ENCODE measurements at regions not wholly inside any gene's neighbourhood (a gene's known extent, or its start where the extent isn't known, plus 50 kb on each side); places are given as distances from the start of the nearest gene placed in this dataset.

- TF ChIP-seq JUND (IDR thresholded peaks at IDR 0.05; ENCODE audit: borderline replicate concordance, low read depth, low read length) (no peak), JUND (tag; IDR thresholded peaks at IDR 0.05; ENCODE audit: borderline replicate concordance, low read depth, low read length) (no peak)
These were observed 457.6 kb upstream of the RGS6 start (continued) for GRCh38 chr14:71474301-71475265.

DNA sequence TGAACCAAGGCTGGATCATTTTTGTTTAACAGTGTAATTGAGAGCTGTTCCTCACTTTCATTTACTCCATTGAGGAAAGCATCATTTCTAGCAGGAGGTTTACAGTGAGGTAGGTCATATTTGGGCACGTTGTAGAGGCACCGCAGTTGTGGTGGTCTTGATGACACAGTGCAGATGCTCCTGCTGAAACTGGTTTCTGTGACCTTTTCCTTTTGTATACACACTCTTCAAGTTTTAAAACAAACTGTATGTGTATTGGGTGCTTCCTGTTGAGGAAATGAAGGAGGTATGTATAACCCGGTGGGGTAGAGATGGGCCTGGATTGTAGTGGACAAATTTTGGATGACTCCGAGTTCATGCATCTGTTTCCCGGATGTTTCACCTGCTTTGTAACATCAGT, 456.3 kb upstream of the RGS6 start:
- POLR2A ChIA-PET = no interaction called here
- no TSS peak for BruUV-seq (replicated peaks)
- ATAC-seq (no peak), DNase-seq (ENCODE audit: extremely low read depth in 1 of 4, low spot score in 3 of 4) (no peak), FAIRE-seq (no peak)
- H3K4me3 ChIP-seq = no peak overlapping the region
- no peak overlapping the region for H2AFZ ChIP-seq (ENCODE audit: low read depth, low read length)
- H3K9me3 ChIP-seq (replicated peaks; ENCODE audit: control insufficient read depth, insufficient read depth, low read depth, low read length) = no peaks in the 10 kb centered on the region
- H3K4me1 ChIP-seq (replicated peaks in 1 of 2; ENCODE audit: control insufficient read depth in 2 of 2, insufficient read depth in 2 of 2, low read length in 2 of 2) = peaks cover 0 to 5% of the 10 kb centered on the region in 2 experiments; a peak in 2 of 5 replicates
- H3K9ac ChIP-seq (ENCODE audit: insufficient read depth in 1 of 2, low read depth in 2 of 2, low read length in 2 of 2) = no peak overlapping the region
- no peaks in the 10 kb centered on the region for H4K20me1 ChIP-seq (replicated peaks; ENCODE audit: control insufficient read depth, insufficient read depth, low read length)
- in situ Hi-C loops (cut with MboI) (no loop called here), intact Hi-C loops (cut with micrococcal nuclease) (no loop called here)
- WGBS (ENCODE audit: insufficient coverage, low coverage, missing lambda C conversion rate) = 60% methylated on average over 5 of the region's 5 CpGs
- H3K27ac ChIP-seq (ENCODE audit: extremely low read depth, low read depth, low read length) = no peak overlapping the region
- CTCF ChIA-PET (ENCODE audit: low intra/inter-chr PET ratio) = no interaction called here
- no peaks in the 10 kb centered on the region for H3K27me3 ChIP-seq (ENCODE audit: control insufficient read depth in 2 of 2, insufficient read depth in 2 of 2, low read length in 2 of 2)
- H3K9me1 ChIP-seq (ENCODE audit: control insufficient read depth, insufficient read depth, low read length) = no peaks in the 10 kb centered on the region
- H3K79me2 ChIP-seq (ENCODE audit: control insufficient read depth, insufficient read depth, low read length) = no peaks in the 10 kb centered on the region
- no peaks in the 10 kb centered on the region for H3K36me3 ChIP-seq (ENCODE audit: control insufficient read depth, insufficient read depth, low read length)
- H3K4me2 ChIP-seq (ENCODE audit: insufficient read depth, low read length) = no peak overlapping the region
- TF ChIP-seq AFF4 (CRISPR knock-in tag; IDR thresholded peaks at IDR 0.05) = no peak
- TF ChIP-seq, protein P1, sequence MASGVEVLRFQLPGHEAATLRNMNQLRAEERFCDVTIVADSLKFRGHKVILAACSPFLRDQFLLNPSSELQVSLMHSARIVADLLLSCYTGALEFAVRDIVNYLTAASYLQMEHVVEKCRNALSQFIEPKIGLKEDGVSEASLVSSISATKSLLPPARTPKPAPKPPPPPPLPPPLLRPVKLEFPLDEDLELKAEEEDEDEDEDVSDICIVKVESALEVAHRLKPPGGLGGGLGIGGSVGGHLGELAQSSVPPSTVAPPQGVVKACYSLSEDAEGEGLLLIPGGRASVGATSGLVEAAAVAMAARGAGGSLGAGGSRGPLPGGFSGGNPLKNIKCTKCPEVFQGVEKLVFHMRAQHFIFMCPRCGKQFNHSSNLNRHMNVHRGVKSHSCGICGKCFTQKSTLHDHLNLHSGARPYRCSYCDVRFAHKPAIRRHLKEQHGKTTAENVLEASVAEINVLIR (CRISPR knock-in tag; IDR thresholded peaks at IDR 0.05) = no peak
- TF ChIP-seq, protein P2, sequence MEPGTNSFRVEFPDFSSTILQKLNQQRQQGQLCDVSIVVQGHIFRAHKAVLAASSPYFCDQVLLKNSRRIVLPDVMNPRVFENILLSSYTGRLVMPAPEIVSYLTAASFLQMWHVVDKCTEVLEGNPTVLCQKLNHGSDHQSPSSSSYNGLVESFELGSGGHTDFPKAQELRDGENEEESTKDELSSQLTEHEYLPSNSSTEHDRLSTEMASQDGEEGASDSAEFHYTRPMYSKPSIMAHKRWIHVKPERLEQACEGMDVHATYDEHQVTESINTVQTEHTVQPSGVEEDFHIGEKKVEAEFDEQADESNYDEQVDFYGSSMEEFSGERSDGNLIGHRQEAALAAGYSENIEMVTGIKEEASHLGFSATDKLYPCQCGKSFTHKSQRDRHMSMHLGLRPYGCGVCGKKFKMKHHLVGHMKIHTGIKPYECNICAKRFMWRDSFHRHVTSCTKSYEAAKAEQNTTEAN (CRISPR knock-in tag; IDR thresholded peaks at IDR 0.05) = no peak
- TF ChIP-seq TBP (optimal IDR thresholded peaks at IDR 0.05; ENCODE audit: low read depth, low read length) = no peak
- TF ChIP-seq HNRNPL (IDR thresholded peaks at IDR 0.05; ENCODE audit: low read depth, low read length) = no peak

Measured in K562 (cell line).